ENCODE measurements at regions not wholly inside any gene's neighbourhood (a gene's known extent, or its start where the extent isn't known, plus 50 kb on each side); places are given as distances from the start of the nearest gene placed in this dataset.

DNA sequence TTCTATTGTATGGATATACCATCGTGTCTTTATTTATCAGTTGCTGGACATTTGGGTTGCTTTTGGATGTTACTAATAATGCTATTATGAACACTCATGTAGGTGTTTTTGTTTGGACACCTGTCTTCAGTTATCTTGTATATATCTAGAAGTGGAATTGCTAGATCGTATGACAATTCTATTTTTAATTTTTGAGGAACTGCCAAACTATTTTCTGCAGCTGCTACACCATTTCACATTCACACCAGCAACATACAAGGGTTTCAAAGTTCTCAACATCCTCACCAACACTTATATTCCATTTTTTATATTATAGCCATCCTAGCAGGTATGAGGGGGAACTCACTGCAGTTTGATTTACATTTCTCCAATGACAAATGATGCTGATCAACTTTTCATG lies 324.6 kb downstream of the CAAP1 start:
- TF ChIP-seq, protein P1, sequence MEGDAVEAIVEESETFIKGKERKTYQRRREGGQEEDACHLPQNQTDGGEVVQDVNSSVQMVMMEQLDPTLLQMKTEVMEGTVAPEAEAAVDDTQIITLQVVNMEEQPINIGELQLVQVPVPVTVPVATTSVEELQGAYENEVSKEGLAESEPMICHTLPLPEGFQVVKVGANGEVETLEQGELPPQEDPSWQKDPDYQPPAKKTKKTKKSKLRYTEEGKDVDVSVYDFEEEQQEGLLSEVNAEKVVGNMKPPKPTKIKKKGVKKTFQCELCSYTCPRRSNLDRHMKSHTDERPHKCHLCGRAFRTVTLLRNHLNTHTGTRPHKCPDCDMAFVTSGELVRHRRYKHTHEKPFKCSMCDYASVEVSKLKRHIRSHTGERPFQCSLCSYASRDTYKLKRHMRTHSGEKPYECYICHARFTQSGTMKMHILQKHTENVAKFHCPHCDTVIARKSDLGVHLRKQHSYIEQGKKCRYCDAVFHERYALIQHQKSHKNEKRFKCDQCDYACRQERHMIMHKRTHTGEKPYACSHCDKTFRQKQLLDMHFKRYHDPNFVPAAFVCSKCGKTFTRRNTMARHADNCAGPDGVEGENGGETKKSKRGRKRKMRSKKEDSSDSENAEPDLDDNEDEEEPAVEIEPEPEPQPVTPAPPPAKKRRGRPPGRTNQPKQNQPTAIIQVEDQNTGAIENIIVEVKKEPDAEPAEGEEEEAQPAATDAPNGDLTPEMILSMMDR (IDR thresholded peaks at IDR 0.05): no peak
- TF ChIP-seq POLR2AphosphoS5 (IDR thresholded peaks at IDR 0.05; ENCODE audit: insufficient read depth in 1 of 2, low read depth in 1 of 2): no peak
